Sciatic nerve (tissue), 2 donors: ENCODE measurements at regions not wholly inside any gene's neighbourhood (a gene's known extent, or its start where the extent isn't known, plus 50 kb on each side); places are given as distances from the start of the nearest gene placed in this dataset.
"Not testable (repeated sequence)": the region's sequence is repeated elsewhere in the genome, so short reads cannot be mapped to it uniquely, and the experiment has no call there.

Experiments used
- ATAC-seq: fragments of 200-7000 bp; cut with Tn5 transposase; one replicate; pipeline ENCODE4 v1.9.1; 2020; ENCODE audit warnings: mild to moderate bottlenecking, moderate library complexity
- DNase-seq: peaks from one replicate; pipeline ENCODE4 v3.0.0-alpha.2; 2020; ENCODE audit warnings: low spot score
- intact Hi-C: fragments of 100-400 bp; cut with DNase I; formaldehyde crosslinking; loops from one replicate; pipeline ENCODE4 v1.14.2; 2022
- donor health status: DM: no; HTN: no; CAD: no.
- donor health status: DM: no; HTN: no; CAD: no.

- ATAC-seq (no peak), DNase-seq (no peak)
- intact Hi-C loops: no loop called here
Measured at GRCh38 chrX:117707948-117708743, 408.5 kb downstream of the KLHL13 start.

DNA sequence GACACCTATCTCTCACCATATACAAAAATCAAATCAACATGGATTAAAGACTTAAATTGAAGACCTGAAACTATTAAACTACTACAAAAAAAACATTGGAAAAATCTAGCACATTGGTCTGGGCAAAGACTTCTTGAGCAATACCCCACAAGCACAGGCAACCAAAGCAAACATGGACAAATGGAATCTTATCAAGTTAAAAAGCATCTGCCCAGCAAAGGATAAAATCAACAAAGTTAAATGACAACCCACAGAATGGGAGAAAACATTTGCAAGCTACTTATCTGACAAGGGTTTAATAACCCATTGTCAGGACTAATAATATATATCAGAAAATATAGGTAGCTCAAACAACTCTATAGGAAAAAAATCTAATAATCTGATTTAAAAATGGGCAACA is 415.6 kb downstream of the KLHL13 start:
- ATAC-seq (no peak), DNase-seq (no peak)
- intact Hi-C loops: no loop called here

GRCh38 chrX:117689956-117690355 is 426.7 kb downstream of the KLHL13 start:
- DNase-seq: no peak
- no peak for ATAC-seq
- intact Hi-C loops: no loop called here

GRCh38 chrX:117680286-117680685 is 436.3 kb downstream of the KLHL13 start:
- DNase-seq (no peak), ATAC-seq (no peak)
- intact Hi-C loops: no loop called here

- ATAC-seq (no peak), DNase-seq (no peak)
- intact Hi-C loops: no loop called here
Measured at GRCh38 chrX:117653396-117653795, 463.2 kb downstream of the KLHL13 start.

DNA sequence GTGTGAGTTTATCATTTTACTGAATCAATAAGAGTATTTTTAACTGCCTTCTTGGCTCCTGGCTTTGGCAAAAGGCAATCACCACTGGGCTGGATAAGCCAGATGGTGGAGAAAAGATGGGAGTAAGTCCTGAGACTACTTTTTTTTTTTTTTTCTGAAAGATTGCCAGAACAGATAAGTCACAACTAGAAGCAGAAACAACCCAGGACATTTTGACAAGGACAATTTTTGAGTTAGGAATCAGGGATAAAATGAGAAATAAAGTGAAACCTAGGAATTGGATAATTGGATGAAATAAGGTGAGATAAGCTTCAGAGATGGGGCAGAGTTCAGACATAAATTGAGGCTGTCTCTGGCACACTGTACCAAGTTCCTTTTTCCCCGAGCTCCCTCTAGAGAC is 471.0 kb downstream of the KLHL13 start:
- intact Hi-C loops: no loop called here
- ATAC-seq: no peak

DNA sequence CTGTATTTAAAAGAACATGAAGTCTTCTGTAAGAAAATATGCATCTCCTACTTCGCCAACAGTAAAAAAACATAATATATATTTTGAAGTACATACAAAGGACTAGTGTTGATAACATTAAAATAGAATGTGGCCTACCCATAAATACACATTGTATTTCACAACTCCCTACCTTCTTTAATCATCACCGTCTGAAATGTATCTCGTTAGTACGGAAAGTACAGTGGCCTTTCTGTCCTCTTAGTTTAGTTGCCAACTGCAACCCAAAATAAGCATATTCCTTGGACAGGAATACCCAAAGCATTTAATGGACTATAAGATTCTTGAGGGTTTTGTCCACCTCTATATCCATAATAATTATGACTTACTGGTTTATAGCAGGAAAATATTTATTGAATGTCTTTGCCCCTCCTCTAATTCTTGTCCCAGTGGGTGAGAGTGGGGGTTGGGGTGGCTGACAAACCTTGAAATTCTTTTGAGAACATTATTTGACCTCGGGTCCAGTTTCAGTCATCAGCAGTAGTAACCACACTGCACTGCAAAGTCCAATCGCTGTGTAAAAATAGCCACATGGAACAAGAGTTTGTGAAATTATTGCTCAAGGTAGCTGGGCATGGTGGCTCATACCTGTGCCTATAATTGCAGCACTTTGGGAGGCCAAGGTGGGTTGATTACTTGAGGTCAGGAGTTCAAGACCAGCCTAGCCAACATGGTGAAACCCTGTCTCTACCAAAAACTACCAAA is 474.5 kb downstream of the KLHL13 start:
- no peak for ATAC-seq
- no peak for DNase-seq
- intact Hi-C loops: no loop called here

More for the DNA sequence above, 471.0 kb downstream of the KLHL13 start:
- DNase-seq: no peak

DNA sequence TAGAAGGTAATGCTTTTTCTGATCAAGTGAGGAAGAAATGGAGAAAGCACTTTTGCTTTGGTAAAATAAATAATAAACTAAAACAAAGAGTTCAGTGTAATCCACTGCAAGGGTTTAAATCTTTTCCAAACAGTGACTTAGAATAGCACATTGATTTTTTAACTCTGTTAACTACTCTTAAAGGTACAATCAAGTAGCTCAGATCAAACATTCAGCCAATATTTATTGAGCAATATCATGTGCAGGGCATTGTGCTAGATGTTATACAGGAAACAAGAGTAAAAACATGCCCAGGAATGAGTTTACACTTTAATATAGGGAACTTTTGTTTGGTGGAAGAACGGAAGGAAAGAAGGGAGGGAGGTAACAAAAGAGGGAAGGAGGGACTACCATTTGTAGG is 479.8 kb downstream of the KLHL13 start:
- intact Hi-C loops: no loop called here
- ATAC-seq (no peak), DNase-seq (no peak)

DNA sequence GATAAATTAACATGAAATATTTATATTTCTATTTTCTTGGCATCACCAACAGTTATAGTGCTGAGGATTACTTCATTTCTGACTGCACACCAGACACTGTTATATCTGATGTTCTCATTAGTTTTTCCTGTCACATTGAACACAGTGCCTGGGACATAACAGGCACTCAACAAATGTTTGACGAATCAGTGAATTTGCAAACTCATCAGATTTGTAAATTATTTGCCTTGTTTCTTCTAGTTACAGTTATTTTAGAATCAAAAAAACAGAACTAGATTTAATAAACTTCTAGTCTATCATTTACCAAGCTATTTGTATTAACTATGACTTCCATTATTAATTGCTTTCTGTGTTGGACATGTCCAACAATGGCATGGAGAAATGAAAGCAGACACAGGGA is 483.3 kb downstream of the KLHL13 start:
- no peak for ATAC-seq
- intact Hi-C loops: no loop called here
- no peak for DNase-seq

DNA sequence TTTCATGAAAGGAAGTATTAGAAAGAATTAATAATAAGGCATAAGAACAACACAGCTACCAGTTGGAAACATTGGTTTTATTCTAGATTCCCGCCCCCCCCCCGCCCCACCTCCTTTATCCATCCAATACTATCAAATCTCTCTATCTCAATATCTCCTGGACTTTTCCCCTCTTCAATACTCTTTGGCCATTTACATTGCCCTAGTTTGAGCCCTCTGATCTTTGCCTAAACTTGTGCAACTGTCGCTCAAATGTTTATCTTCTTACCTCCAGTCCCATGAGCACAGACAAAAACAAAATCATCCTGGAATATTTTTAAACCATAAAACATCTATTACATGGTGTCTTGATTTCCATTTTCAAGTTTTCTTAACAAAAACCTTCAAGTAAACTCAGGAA is 488.2 kb downstream of the KLHL13 start:
- DNase-seq (no peak), ATAC-seq (no peak)
- intact Hi-C loops: no loop called here

- ATAC-seq (no peak), DNase-seq (no peak)
- intact Hi-C loops: no loop called here
Measured at GRCh38 chrX:117610806-117611205, 505.8 kb downstream of the KLHL13 start.

GRCh38 chrX:117610049-117610448 is 506.6 kb downstream of the KLHL13 start:
- intact Hi-C loops: no loop called here
- no peak for ATAC-seq

DNA sequence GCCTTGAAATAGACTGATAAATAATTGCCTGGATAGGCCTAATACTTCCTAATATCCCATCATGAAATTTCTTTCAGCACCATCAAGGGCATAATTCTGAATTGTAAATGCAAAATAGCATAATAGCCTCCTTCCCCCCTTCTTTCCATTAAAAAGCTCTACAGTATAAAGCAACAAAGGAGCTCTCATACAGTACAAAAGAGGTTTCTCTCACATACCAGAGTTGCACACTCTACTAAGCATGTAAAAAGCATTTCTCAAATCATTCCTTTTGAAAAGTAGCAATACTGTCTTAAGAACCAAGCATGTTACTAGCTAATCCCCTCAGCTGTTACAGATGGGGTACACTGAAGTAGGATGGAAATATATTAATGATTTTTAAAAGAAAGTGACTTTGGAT is 509.0 kb downstream of the KLHL13 start:
- DNase-seq (no peak), ATAC-seq (no peak)
- intact Hi-C loops: no loop called here

More at GRCh38 chrX:117610049-117610448, 506.6 kb downstream of the KLHL13 start:
- no peak for DNase-seq

DNA sequence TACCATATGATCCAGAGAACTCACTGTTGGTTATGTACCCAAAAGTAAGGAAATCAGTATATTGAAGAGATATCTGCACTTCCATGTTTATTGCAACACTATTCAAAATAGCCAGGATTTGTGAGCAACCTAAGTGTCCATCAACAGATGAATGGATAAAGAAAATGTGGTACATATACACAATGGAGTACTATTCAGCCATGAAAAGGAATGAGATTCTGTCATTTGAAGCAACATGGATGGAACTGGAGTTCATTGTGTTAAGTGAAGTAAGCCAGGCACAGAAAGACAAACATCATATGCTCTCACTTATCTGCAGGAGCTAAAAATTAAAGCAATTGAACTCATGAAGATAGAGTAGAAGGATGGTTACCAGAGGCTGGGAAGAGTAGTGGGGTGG is 510.5 kb downstream of the KLHL13 start:
- intact Hi-C loops, ATAC-seq, DNase-seq: not testable (repeated sequence)

GRCh38 chrX:117570160-117570559 is 546.5 kb downstream of the KLHL13 start:
- intact Hi-C loops: no loop called here
- ATAC-seq: no peak
- DNase-seq: no peak

DNA sequence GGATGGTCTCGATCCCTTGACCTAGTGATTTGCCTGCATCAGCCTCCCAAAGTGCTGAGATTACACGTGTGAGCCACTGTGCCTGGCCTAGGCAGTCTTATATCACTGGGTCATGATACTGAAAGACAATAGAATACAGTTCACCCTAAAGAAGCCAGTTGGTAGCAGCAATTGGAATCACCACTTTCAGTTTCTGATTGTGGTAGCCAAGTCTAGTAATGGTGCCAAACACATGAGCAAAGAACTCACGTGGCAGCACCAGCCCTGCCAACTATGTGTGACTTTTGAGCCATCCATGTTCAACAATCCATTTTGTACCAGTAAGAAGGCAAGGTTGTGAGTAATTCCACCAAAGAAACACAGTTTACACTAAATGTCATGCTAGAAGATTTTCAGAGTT is 548.4 kb downstream of the KLHL13 start:
- no peak for DNase-seq
- intact Hi-C loops: no loop called here
- no peak for ATAC-seq

DNA sequence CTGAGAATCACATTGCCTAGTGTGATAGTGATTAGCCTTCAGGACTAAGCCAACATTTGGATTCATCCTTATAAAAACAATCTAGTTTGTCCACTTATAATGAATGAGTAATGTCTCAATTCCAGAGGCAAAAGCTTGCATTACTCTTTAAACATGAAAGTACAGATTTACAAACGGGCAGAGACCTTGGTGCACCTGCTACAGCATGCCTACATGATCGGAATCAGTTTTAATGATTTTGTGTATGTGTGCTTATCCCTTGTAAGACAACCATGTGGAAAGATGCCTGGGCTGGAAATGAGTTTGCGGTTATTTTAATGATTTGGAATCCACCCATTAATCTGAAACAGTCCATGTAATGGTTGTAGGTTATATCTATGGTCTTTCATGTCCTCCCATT is 572.7 kb downstream of the KLHL13 start:
- intact Hi-C loops: no loop called here
- DNase-seq: no peak
- no peak for ATAC-seq

DNA sequence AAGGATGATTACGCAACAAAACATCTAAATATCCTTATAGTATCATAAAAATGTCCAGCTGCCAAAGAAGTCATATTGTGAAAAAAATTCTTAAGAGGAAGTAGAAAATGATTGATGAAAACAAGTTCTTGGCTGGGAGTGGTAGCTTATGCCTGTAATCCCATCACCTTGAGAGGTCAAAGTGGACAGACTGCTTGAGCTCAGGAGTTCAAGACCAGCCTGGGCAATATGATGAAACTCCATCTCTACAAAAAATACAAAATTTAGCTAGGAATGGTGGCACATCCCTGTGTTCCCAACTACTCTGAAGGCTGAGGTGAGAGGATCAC is 577.6 kb downstream of the KLHL13 start:
- DNase-seq: no peak
- intact Hi-C loops: no loop called here
- ATAC-seq: no peak

GRCh38 chrX:117538178-117539089 is 578.2 kb downstream of the KLHL13 start:
- no peak for ATAC-seq
- intact Hi-C loops: no loop called here
- no peak for DNase-seq

- DNase-seq (no peak), ATAC-seq (no peak)
- intact Hi-C loops: no loop called here
Measured at GRCh38 chrX:117532339-117532738, 584.3 kb downstream of the KLHL13 start.
